CD14-positive monocyte (primary cell): ENCODE measurements at regions not wholly inside any gene's neighbourhood (a gene's known extent, or its start where the extent isn't known, plus 50 kb on each side); places are given as distances from the start of the nearest gene placed in this dataset.

ENCODE experiments used
- DNase-seq, 3 donors: peaks; one replicate each; pipeline ENCODE4 v3.0.0-alpha.2; 2011 to 2022
- H2AFZ ChIP-seq: 2 replicates; pipeline ENCODE4 v1.6.0; 2012; ENCODE audit warnings: mild to moderate bottlenecking, low read depth, low read length, inconsistent platforms; ENCODE audit not compliant: insufficient read depth, poor library complexity, severe bottlenecking
- H3K27ac ChIP-seq, 2 donors: 1 replicate in 1 of 2; 2 replicates in 1 of 2; pipeline ENCODE4 v1.5.1; 2012 to 2013; ENCODE audit warnings: low read length in 2 of 2, control low read depth in 1 of 2, inconsistent platforms in 1 of 2, low read depth in 1 of 2, mild to moderate bottlenecking in 1 of 2
- H3K27me3 ChIP-seq, 2 donors: one replicate each; pipeline versions ENCODE4 v1.6.0 to v1.6.1; 2011 to 2013; ENCODE audit warnings: low read length in 2 of 2; ENCODE audit not compliant: control insufficient read depth in 2 of 2, insufficient read depth in 2 of 2
- H3K36me3 ChIP-seq, 2 donors: replicated peaks in 1 of 2; 1 replicate in 1 of 2; 2 replicates in 1 of 2; pipeline versions ENCODE4 v1.5.1 to v1.6.1; 2012 to 2013; ENCODE audit warnings: low read length in 2 of 2, control low read depth in 1 of 2, inconsistent platforms in 1 of 2, mild to moderate bottlenecking in 1 of 2; ENCODE audit not compliant: insufficient read depth in 2 of 2, control insufficient read depth in 1 of 2
- H3K4me1 ChIP-seq, 2 donors: 1 replicate in 1 of 2; 2 replicates in 1 of 2; pipeline versions ENCODE4 v1.5.1 to v1.6.1; 2012 to 2013; ENCODE audit warnings: low read length in 2 of 2, control low read depth in 1 of 2, inconsistent platforms in 1 of 2, mild to moderate bottlenecking in 1 of 2, moderate library complexity in 1 of 2; ENCODE audit not compliant: insufficient read depth in 2 of 2, control insufficient read depth in 1 of 2
- H3K4me2 ChIP-seq: replicated peaks from 2 replicates; pipeline ENCODE3; 2012; ENCODE audit warnings: low read length, moderate library complexity, mild to moderate bottlenecking; ENCODE audit not compliant: poor library complexity, severe bottlenecking; ENCODE audit errors: extremely low read depth
- H3K4me3 ChIP-seq, 3 experiments: fragments of 200-600 bp in 1 of 3; sonication (generic) in 1 of 3; replicated peaks in 1 of 3; 1 replicate in 2 of 3; 2 replicates in 1 of 3; pipeline ENCODE4 v1.5.1; 2011 to 2013; ENCODE audit warnings: low read length in 3 of 3, mild to moderate bottlenecking in 3 of 3, control low read depth in 2 of 3, low read depth in 2 of 3, inconsistent platforms in 1 of 3, moderate library complexity in 1 of 3
- H3K79me2 ChIP-seq: 2 replicates; pipeline ENCODE4 v1.6.0; 2012; ENCODE audit warnings: mild to moderate bottlenecking, control low read depth, inconsistent platforms, low read length, moderate library complexity; ENCODE audit not compliant: insufficient read depth
- H3K9ac ChIP-seq: 2 replicates; pipeline ENCODE4 v1.6.0; 2017; ENCODE audit warnings: low read length, mild to moderate bottlenecking; ENCODE audit not compliant: insufficient read depth, poor library complexity, severe bottlenecking
- H3K9me3 ChIP-seq, 2 donors: replicated peaks in 1 of 2; 1 replicate in 1 of 2; 2 replicates in 1 of 2; pipeline versions ENCODE4 v1.5.1 to v1.6.1; 2012 to 2013; ENCODE audit warnings: low read length in 2 of 2, control low read depth in 1 of 2; ENCODE audit not compliant: control insufficient read depth in 1 of 2, insufficient read depth in 1 of 2
- H4K20me1 ChIP-seq: 2 replicates; pipeline ENCODE4 v1.6.0; 2012; ENCODE audit warnings: mild to moderate bottlenecking, low read length, control low read depth, moderate library complexity; ENCODE audit not compliant: insufficient read depth
- H3K27ac Mint-ChIP-seq, 7 donors: one replicate each; pipeline ENCODE4 v1.8.0; 2020; ENCODE audit warnings: mild to moderate bottlenecking in 7 of 7, mixed read lengths in 7 of 7, moderate library complexity in 6 of 7, inconsistent platforms in 2 of 7
- H3K27me3 Mint-ChIP-seq, 3 donors: one replicate each; pipeline ENCODE4 v1.8.0; 2021 to 2022; ENCODE audit warnings: low read depth in 3 of 3, mild to moderate bottlenecking in 3 of 3, mixed read lengths in 3 of 3, moderate library complexity in 3 of 3, inconsistent platforms in 1 of 3
- H3K36me3 Mint-ChIP-seq, 2 donors: one replicate each; pipeline ENCODE4 v1.8.0; 2020; ENCODE audit warnings: mixed read lengths in 2 of 2, inconsistent platforms in 1 of 2, mild to moderate bottlenecking in 1 of 2
- H3K4me1 Mint-ChIP-seq: one replicate; pipeline ENCODE4 v1.8.0; 2020; ENCODE audit warnings: mild to moderate bottlenecking, mixed read lengths
- H3K4me3 Mint-ChIP-seq, 2 donors: one replicate each; pipeline ENCODE4 v1.8.0; 2020; ENCODE audit warnings: mild to moderate bottlenecking in 2 of 2, mixed read lengths in 2 of 2, moderate library complexity in 1 of 2
- H3K9me3 Mint-ChIP-seq, 7 donors: one replicate each; pipeline ENCODE4 v1.8.0; 2020 to 2022; ENCODE audit warnings: mixed read lengths in 7 of 7, mild to moderate bottlenecking in 6 of 7, moderate library complexity in 6 of 7, inconsistent platforms in 2 of 7
- CTCF ChIP-seq: fragments of 200-600 bp; IDR thresholded peaks from one replicate; pipeline ENCODE4 v1.8.0; 2022; ENCODE audit warnings: antibody characterized with exemption, mild to moderate bottlenecking
- WGBS: methylation state at CpG from one replicate; pipeline ENCODE4 v1.1.5; 2013; ENCODE audit warnings: missing lambda C conversion rate; ENCODE audit not compliant: insufficient coverage; 5-methylcytosine and 5-hydroxymethylcytosine counted together
- intact Hi-C, 2 donors: fragments of 100-400 bp; cut with micrococcal nuclease; formaldehyde crosslinking; loops; one replicate each; pipeline versions ENCODE4 v1.15.0 to v1.15.1; 2023

- H3K4me2 ChIP-seq, result no peak overlapping the region
- H3K9me3 ChIP-seq, result no peaks in the 10 kb centered on the region
- no peak overlapping the region for H3K4me3 Mint-ChIP-seq
- intact Hi-C loops, result no loop called here
- no peak overlapping the region for H3K27ac ChIP-seq
- no peak overlapping the region for H2AFZ ChIP-seq
- 100% methylated on average over 1 of the region's 2 CpGs for WGBS
- H4K20me1 ChIP-seq, result no peaks in the 10 kb centered on the region
- H3K36me3 Mint-ChIP-seq, result no peaks in the 10 kb centered on the region
- H3K79me2 ChIP-seq, result no peaks in the 10 kb centered on the region
- H3K4me1 ChIP-seq, result no peaks in the 10 kb centered on the region
- H3K36me3 ChIP-seq, result no peaks in the 10 kb centered on the region
- no peak for DNase-seq
- no peak for TF ChIP-seq CTCF
- no peak overlapping the region for H3K9ac ChIP-seq
- H3K27me3 Mint-ChIP-seq, result peaks cover 0 to 2% (median 0%) of the 10 kb centered on the region in 3 donors
- H3K9me3 Mint-ChIP-seq, result no peaks in the 10 kb centered on the region
- no peak overlapping the region for H3K27ac Mint-ChIP-seq
- no peaks in the 10 kb centered on the region for H3K27me3 ChIP-seq
- no peak overlapping the region for H3K4me3 ChIP-seq
- H3K4me1 Mint-ChIP-seq, result no peaks in the 10 kb centered on the region
These were observed 108.0 kb upstream of the PDE5A start for GRCh38 chr4:119736559-119736958.

GRCh38 chr4:119735165-119735651 is 106.6 kb upstream of the PDE5A start:
- no peaks in the 10 kb centered on the region for H3K4me1 Mint-ChIP-seq
- TF ChIP-seq CTCF, result no peak
- H3K4me3 Mint-ChIP-seq, result no peak overlapping the region
- WGBS, result 100% methylated on average over 1 of the region's 1 CpG
- Histone ChIP-seq H3K27me3 (no peaks in the 10 kb centered on the region), H3K4me1 (no peaks in the 10 kb centered on the region), H2AFZ (no peak overlapping the region), H3K36me3 (no peaks in the 10 kb centered on the region), H4K20me1 (no peaks in the 10 kb centered on the region), H3K79me2 (no peaks in the 10 kb centered on the region), H3K4me2 (no peak overlapping the region), H3K9me3 (no peaks in the 10 kb centered on the region), H3K27ac (no peak overlapping the region), H3K4me3 (no peak overlapping the region), H3K9ac (no peak overlapping the region)
- H3K27ac Mint-ChIP-seq, result no peak overlapping the region
- intact Hi-C loops, result no loop called here
- H3K27me3 Mint-ChIP-seq, result peaks cover 0 to 2% (median 0%) of the 10 kb centered on the region in 3 donors
- DNase-seq, result no peak
- H3K36me3 Mint-ChIP-seq, result no peaks in the 10 kb centered on the region
- H3K9me3 Mint-ChIP-seq, result no peaks in the 10 kb centered on the region
